ENCODE measurements at regions not wholly inside any gene's neighbourhood (a gene's known extent, or its start where the extent isn't known, plus 50 kb on each side); places are given as distances from the start of the nearest gene placed in this dataset.
A peak's percentile ranks its signal among the peaks of the same experiment; 100 is the strongest.
"Not testable (repeated sequence)": the region's sequence is repeated elsewhere in the genome, so short reads cannot be mapped to it uniquely, and the experiment has no call there.

GRCh38 chr5:74519679-74520078 lies 120.8 kb downstream of the ENC1 start:
- H3K27ac Mint-ChIP-seq: peak overlapping the region; percentile 70
- peaks cover 3% of the 10 kb centered on the region for H3K27me3 Mint-ChIP-seq (ENCODE audit: low read depth, poor library complexity)
- no peak overlapping the region for H3K4me3 Mint-ChIP-seq

GRCh38 chr5:74519161-74519571 lies 121.4 kb downstream of the ENC1 start:
- Mint-ChIP-seq H3K36me3 (ENCODE audit: low read depth) (peaks cover 14% of the 10 kb centered on the region), H3K4me3 (peak overlapping the region; percentile 49), H3K4me1 (peaks cover 40% of the 10 kb centered on the region), H3K9me3 (peaks cover 23% of the 10 kb centered on the region), H3K27me3 (ENCODE audit: low read depth, poor library complexity) (peaks cover 3% of the 10 kb centered on the region), H3K27ac (peak overlapping the region; percentile 70)
- DNase-seq: no peak
- TF ChIP-seq CTCF (IDR thresholded peaks at IDR 0.05): no peak

More at GRCh38 chr5:74519679-74520078, 120.8 kb downstream of the ENC1 start:
- no peak for TF ChIP-seq CTCF (IDR thresholded peaks at IDR 0.05)
- Mint-ChIP-seq H3K36me3 (ENCODE audit: low read depth) (peaks cover 17% of the 10 kb centered on the region), H3K4me1 (peaks cover 35% of the 10 kb centered on the region), H3K9me3 (peaks cover 28% of the 10 kb centered on the region)
- no peak for DNase-seq

GRCh38 chr5:74517700-74518099 lies 122.8 kb downstream of the ENC1 start:
- H3K4me3 Mint-ChIP-seq: no peak overlapping the region
- peaks cover 5% of the 10 kb centered on the region for H3K36me3 Mint-ChIP-seq (ENCODE audit: low read depth)
- H3K27ac Mint-ChIP-seq: no peak overlapping the region
- H3K9me3 Mint-ChIP-seq: peaks cover 8% of the 10 kb centered on the region
- no peak for TF ChIP-seq CTCF (IDR thresholded peaks at IDR 0.05)
- peaks cover 49% of the 10 kb centered on the region for H3K4me1 Mint-ChIP-seq
- no peak for DNase-seq
- peaks cover 3% of the 10 kb centered on the region for H3K27me3 Mint-ChIP-seq (ENCODE audit: low read depth, poor library complexity)

- H3K4me1 Mint-ChIP-seq: peaks cover 49% of the 10 kb centered on the region
- no peak overlapping the region for H3K4me3 Mint-ChIP-seq
- no peak for TF ChIP-seq CTCF (IDR thresholded peaks at IDR 0.05)
- no peak overlapping the region for H3K27ac Mint-ChIP-seq
- DNase-seq: no peak
- H3K9me3 Mint-ChIP-seq: no peaks in the 10 kb centered on the region
- no peaks in the 10 kb centered on the region for H3K36me3 Mint-ChIP-seq (ENCODE audit: low read depth)
- H3K27me3 Mint-ChIP-seq (ENCODE audit: low read depth, poor library complexity): peaks cover 3% of the 10 kb centered on the region
Measured at GRCh38 chr5:74516211-74516636, 124.3 kb downstream of the ENC1 start.

GRCh38 chr5:74514888-74515551 lies 125.5 kb downstream of the ENC1 start:
- no peak overlapping the region for H3K4me3 Mint-ChIP-seq
- H3K36me3 Mint-ChIP-seq (ENCODE audit: low read depth): no peaks in the 10 kb centered on the region
- peak overlapping the region; percentile 30 for H3K27ac Mint-ChIP-seq
- peaks cover 49% of the 10 kb centered on the region for H3K4me1 Mint-ChIP-seq
- TF ChIP-seq CTCF (IDR thresholded peaks at IDR 0.05): no peak
- DNase-seq: no peak
- H3K9me3 Mint-ChIP-seq: no peaks in the 10 kb centered on the region
- H3K27me3 Mint-ChIP-seq (ENCODE audit: low read depth, poor library complexity): peaks cover 3% of the 10 kb centered on the region

GRCh38 chr5:74511770-74512169 lies 128.8 kb downstream of the ENC1 start:
- not testable (repeated sequence) for DNase-seq; H3K9me3 Mint-ChIP-seq; H3K27me3 Mint-ChIP-seq (ENCODE audit: low read depth, poor library complexity); H3K4me3 Mint-ChIP-seq; H3K27ac Mint-ChIP-seq; H3K36me3 Mint-ChIP-seq (ENCODE audit: low read depth)
- peaks cover 47% of the 10 kb centered on the region for H3K4me1 Mint-ChIP-seq
